PC-9 (cell line): ENCODE measurements at regions not wholly inside any gene's neighbourhood (a gene's known extent, or its start where the extent isn't known, plus 50 kb on each side); places are given as distances from the start of the nearest gene placed in this dataset.

Experiments
- CTCF ChIP-seq: fragments of 200-600 bp; sonication (generic); conservative IDR thresholded peaks from 2 replicates; pipeline ENCODE4 v1.6.1; 2017; ENCODE audit warnings: mixed run types, antibody characterized with exemption, mild to moderate bottlenecking, moderate library complexity
- EZH2 ChIP-seq: fragments of 200-600 bp; sonication (generic); IDR thresholded peaks from 2 replicates; pipeline ENCODE4 v1.8.0; 2017; ENCODE audit warnings: antibody characterized with exemption, low read depth

GRCh38 chr6:3523271-3523670 is 66.4 kb upstream of the SLC22A23 start:
- no peak for TF ChIP-seq EZH2
- TF ChIP-seq CTCF, result no peak
